Naive thymus-derived CD8-positive, alpha-beta T cell (primary cell): ENCODE measurements at regions not wholly inside any gene's neighbourhood (a gene's known extent, or its start where the extent isn't known, plus 50 kb on each side); places are given as distances from the start of the nearest gene placed in this dataset.

ENCODE experiments used
- ATAC-seq, 2 donors: fragments of 150-1000 bp; cut with Tn5 transposase in 1 of 2; sonication (Bioruptor Pico), chemical (Tn5 transposase) in 1 of 2; 1 replicate in 1 of 2; 2 replicates in 1 of 2; pipeline ENCODE4 v1.10.0; 2021; ENCODE audit warnings: mild to moderate bottlenecking in 2 of 2, moderate library complexity in 2 of 2
- POLR2A ChIA-PET: fragments of 350-600 bp; sonication (Branson Sonifier 250); formaldehyde crosslinking; loops from one replicate; lab custom pipeline; 2021; ENCODE audit warnings: antibody characterized with exemption; lab: Charles Lee
- DNase-seq, 10 donors: peaks; one replicate each; pipeline versions ENCODE4 v3.0.0 to v3.0.0-alpha.2; 2020 to 2022
- H3K27ac Mint-ChIP-seq, 10 donors: one replicate each; pipeline ENCODE4 v1.8.0; 2020 to 2022; ENCODE audit warnings: mild to moderate bottlenecking in 10 of 10, mixed read lengths in 10 of 10, moderate library complexity in 4 of 10, inconsistent platforms in 1 of 10
- H3K27me3 Mint-ChIP-seq, 5 donors: one replicate each; pipeline ENCODE4 v1.8.0; 2021 to 2022; ENCODE audit warnings: mixed read lengths in 5 of 5
- H3K36me3 Mint-ChIP-seq, 3 donors: one replicate each; pipeline ENCODE4 v1.8.0; 2020 to 2022; ENCODE audit warnings: mixed read lengths in 3 of 3, mild to moderate bottlenecking in 2 of 3, inconsistent platforms in 1 of 3
- H3K4me1 Mint-ChIP-seq, 4 donors: one replicate each; pipeline ENCODE4 v1.8.0; 2021 to 2022; ENCODE audit warnings: mixed read lengths in 4 of 4
- H3K4me3 Mint-ChIP-seq, 10 donors: one replicate each; pipeline ENCODE4 v1.8.0; 2020 to 2022; ENCODE audit warnings: mild to moderate bottlenecking in 10 of 10, mixed read lengths in 10 of 10, moderate library complexity in 6 of 10, inconsistent platforms in 1 of 10
- H3K9me3 Mint-ChIP-seq, 9 donors: one replicate each; pipeline ENCODE4 v1.8.0; 2020 to 2022; ENCODE audit warnings: mixed read lengths in 9 of 9, mild to moderate bottlenecking in 3 of 9, inconsistent platforms in 1 of 9, moderate library complexity in 1 of 9

DNA sequence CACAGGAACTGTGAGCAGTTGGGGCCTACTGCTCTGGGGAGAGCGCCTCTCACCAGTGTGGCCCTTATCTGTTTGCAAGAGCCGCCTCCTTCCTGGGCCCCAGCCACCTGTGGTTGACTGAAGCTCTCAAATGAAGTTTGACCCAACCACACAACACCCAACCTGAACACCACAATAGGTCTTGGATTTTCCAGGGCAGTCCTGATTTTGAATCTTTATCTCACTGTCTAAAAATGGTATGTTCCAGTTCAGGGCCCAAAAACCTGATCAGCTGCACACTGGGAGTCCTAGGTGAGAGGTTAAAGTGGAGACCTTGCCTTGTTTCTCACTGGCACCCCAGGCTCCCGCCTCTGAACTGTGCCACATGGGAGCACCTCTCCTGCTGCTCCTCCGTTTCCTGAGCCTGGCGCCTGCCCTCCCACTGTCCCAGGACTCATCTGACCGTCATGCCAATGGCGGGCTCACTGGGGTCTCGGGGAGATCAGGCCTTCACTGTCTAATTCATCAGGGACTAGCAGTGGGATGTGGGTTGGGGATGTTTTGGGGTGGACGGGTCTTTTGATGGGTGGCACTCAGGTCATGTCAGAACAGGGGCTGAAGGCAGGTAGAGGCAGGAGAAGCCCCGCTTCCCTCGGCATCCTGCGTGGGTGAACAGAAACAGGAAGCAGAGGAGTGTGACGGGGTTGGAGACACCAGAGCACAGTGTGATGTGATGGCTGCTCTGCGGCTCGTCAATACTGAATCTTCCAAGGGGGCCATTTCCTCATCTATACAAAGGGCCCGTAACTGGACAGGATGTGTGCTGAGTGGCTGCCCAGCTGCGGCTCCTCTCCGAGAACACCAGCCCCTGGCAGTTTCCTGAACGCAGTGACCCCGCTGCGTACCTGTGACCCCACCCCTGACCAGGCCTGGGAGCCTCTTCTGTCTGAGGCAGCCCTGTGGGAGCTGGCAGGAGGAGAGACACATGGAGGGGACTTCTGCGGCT lies 59.6 kb upstream of the ITPKB start:
- Mint-ChIP-seq H3K9me3 (no peaks in the 10 kb centered on the region), H3K27ac (peak overlapping the region; percentile 97 to 100 (median 99)), H3K4me1 (peaks cover 23 to 40% (median 35%) of the 10 kb centered on the region in 4 donors), H3K4me3 (peak overlapping the region; percentile 58 to 84 (median 70)), H3K27me3 (no peaks in the 10 kb centered on the region), H3K36me3 (no peaks in the 10 kb centered on the region)
- ATAC-seq (peak; percentile 82 to 91), DNase-seq (peak; percentile 28 to 73 (median 54))
- POLR2A ChIA-PET: interaction anchor here (0.9 to 2.5 kb wide), 5 partner anchors 28 to 144 kb away, joined by 3 to 10 read pairs (median 3); partner anchors contain the start of gene ITPKB

- ATAC-seq (no peak), DNase-seq (no peak)
- peak overlapping the region; percentile 63 to 85 (median 74) for H3K27ac Mint-ChIP-seq
- H3K9me3 Mint-ChIP-seq: no peaks in the 10 kb centered on the region
- H3K4me1 Mint-ChIP-seq: peaks cover 23 to 40% (median 34%) of the 10 kb centered on the region in 4 donors
- H3K27me3 Mint-ChIP-seq: no peaks in the 10 kb centered on the region
- no peaks in the 10 kb centered on the region for H3K36me3 Mint-ChIP-seq
- POLR2A ChIA-PET: interaction anchor here (0.6 to 1.1 kb wide), 4 partner anchors 13 to 112 kb away, joined by 3 to 5 read pairs (median 3); partner anchors contain the start of gene ITPKB
- H3K4me3 Mint-ChIP-seq: peak overlapping the region in 3 of 10 donors; percentile 16 to 47 (median 30)
These were observed 58.1 kb upstream of the ITPKB start for GRCh38 chr1:226797151-226797550.

- Mint-ChIP-seq H3K9me3 (no peaks in the 10 kb centered on the region), H3K36me3 (no peaks in the 10 kb centered on the region), H3K27me3 (no peaks in the 10 kb centered on the region), H3K4me3 (no peak overlapping the region), H3K4me1 (peaks cover 9 to 13% (median 11%) of the 10 kb centered on the region in 4 donors), H3K27ac (no peak overlapping the region)
- no peak for ATAC-seq
- POLR2A ChIA-PET: interaction anchor here (0.7 kb wide), 1 partner anchor 54 kb away, joined by 4 read pairs; the partner anchor contains the start of gene ITPKB
- no peak for DNase-seq
These were observed 54.7 kb upstream of the ITPKB start for GRCh38 chr1:226793620-226794276.

DNA sequence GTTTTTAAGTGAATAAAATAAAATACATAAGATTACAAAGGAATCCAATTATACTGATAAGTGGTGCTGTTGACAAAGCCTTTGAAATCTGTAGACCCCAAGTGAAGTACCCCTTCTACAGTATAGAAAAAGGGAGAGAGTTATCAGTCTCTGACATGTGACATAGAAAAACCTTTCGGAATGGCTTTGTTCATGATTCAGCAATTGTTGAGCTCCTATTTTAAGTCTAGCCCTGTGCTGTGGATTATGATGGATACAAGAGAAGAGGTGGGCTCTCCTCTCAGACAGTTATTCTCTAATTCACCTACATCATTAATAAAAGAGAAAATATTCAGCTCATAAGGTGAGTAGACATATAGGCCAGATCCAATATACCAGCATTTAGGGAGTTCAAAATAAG lies 53.3 kb upstream of the ITPKB start:
- POLR2A ChIA-PET: interaction anchor here (0.6 kb wide), 1 partner anchor 54 kb away, joined by 3 read pairs; no protein-coding TSS in a partner anchor
- Mint-ChIP-seq H3K4me3 (no peak overlapping the region), H3K9me3 (no peaks in the 10 kb centered on the region), H3K4me1 (peaks cover 3 to 6% (median 4%) of the 10 kb centered on the region in 4 donors), H3K27me3 (no peaks in the 10 kb centered on the region), H3K27ac (peak overlapping the region in 1 of 10 donors; percentile 0), H3K36me3 (no peaks in the 10 kb centered on the region)
- ATAC-seq (no peak), DNase-seq (no peak)

DNA sequence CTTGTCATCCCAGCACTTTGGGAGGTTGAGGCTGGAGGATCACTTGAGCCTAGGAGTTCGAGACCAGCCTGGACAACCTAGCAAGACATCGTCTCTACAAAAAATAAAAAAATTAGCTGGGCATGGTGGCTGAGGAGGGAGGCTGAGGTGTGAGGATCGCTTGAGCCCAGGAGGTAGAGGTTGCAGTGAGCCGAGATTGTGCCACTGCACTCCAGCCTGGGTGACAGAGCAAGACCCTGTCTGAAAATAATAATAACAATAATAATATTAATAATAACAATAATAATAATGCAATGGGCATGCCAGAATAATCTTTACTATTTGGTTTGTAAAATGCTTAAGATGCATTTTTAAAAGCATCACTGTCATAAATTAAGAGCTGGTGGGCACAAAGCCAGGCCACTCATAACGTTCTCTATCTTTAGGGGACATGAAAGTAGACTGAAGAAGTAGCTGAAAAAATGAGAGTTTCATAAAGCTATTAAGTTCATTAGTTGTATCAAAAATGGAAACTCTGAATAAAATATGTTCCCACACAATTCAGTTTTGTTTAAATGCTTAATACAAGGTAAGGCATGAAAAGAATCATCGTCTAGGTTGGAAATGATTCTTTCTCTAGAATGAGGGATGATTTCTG lies 51.6 kb upstream of the ITPKB start:
- Mint-ChIP-seq H3K9me3 (no peaks in the 10 kb centered on the region), H3K4me1 (peaks cover 0 to 2% (median 0%) of the 10 kb centered on the region in 4 donors), H3K36me3 (no peaks in the 10 kb centered on the region), H3K27ac (no peak overlapping the region), H3K4me3 (no peak overlapping the region), H3K27me3 (no peaks in the 10 kb centered on the region)
- ATAC-seq (no peak), DNase-seq (no peak)
- POLR2A ChIA-PET: interaction anchor here (0.7 kb wide), 1 partner anchor 24 kb away, joined by 4 read pairs; no protein-coding TSS in a partner anchor

GRCh38 chr1:226788965-226789364 lies 49.9 kb upstream of the ITPKB start:
- H3K27ac Mint-ChIP-seq: no peak overlapping the region
- no peaks in the 10 kb centered on the region for H3K4me1 Mint-ChIP-seq
- H3K9me3 Mint-ChIP-seq: no peaks in the 10 kb centered on the region
- no peak for DNase-seq
- no peak overlapping the region for H3K4me3 Mint-ChIP-seq
- no peak for ATAC-seq
- H3K36me3 Mint-ChIP-seq: no peaks in the 10 kb centered on the region
- POLR2A ChIA-PET: no interaction called here
- H3K27me3 Mint-ChIP-seq: no peaks in the 10 kb centered on the region
